HUES48 (cell line): ENCODE measurements at regions not wholly inside any gene's neighbourhood (a gene's known extent, or its start where the extent isn't known, plus 50 kb on each side); places are given as distances from the start of the nearest gene placed in this dataset.
"Not testable (repeated sequence)": the region's sequence is repeated elsewhere in the genome, so short reads cannot be mapped to it uniquely, and the experiment has no call there.

Source experiments
- H3K27ac ChIP-seq: one replicate; pipeline ENCODE4 v1.7.0; 2013; ENCODE audit warnings: low read depth, low read length, inconsistent platforms
- H3K27me3 ChIP-seq: 2 replicates; pipeline ENCODE4 v1.6.1; 2013; ENCODE audit warnings: mild to moderate bottlenecking, low read length; ENCODE audit not compliant: control insufficient read depth, insufficient read depth
- H3K36me3 ChIP-seq: 2 replicates; pipeline ENCODE4 v1.6.1; 2013; ENCODE audit warnings: low read length; ENCODE audit not compliant: control insufficient read depth, insufficient read depth
- H3K4me1 ChIP-seq: 2 replicates; pipeline ENCODE4 v1.6.1; 2013; ENCODE audit warnings: mild to moderate bottlenecking, low read length; ENCODE audit not compliant: control insufficient read depth, insufficient read depth
- H3K4me3 ChIP-seq: 2 replicates; pipeline ENCODE4 v1.5.1; 2013; ENCODE audit warnings: mild to moderate bottlenecking, low read depth, low read length
- H3K9ac ChIP-seq: 2 replicates; pipeline ENCODE4 v1.6.1; 2013; ENCODE audit warnings: mild to moderate bottlenecking, low read depth, low read length, moderate library complexity
- H3K9me3 ChIP-seq: 2 replicates; pipeline ENCODE4 v1.6.1; 2013; ENCODE audit warnings: low read length; ENCODE audit not compliant: control insufficient read depth, insufficient read depth

- Histone ChIP-seq H3K9ac (no peak overlapping the region), H3K27ac (no peak overlapping the region), H3K4me1 (no peaks in the 10 kb centered on the region), H3K9me3 (no peaks in the 10 kb centered on the region), H3K36me3 (no peaks in the 10 kb centered on the region), H3K4me3 (no peak overlapping the region), H3K27me3 (no peaks in the 10 kb centered on the region)
These were observed 706.7 kb upstream of the TMEFF2 start for GRCh38 chr2:192901446-192901845.

- H3K36me3 ChIP-seq = no peaks in the 10 kb centered on the region
- H3K9ac ChIP-seq = no peak overlapping the region
- H3K4me1 ChIP-seq = no peaks in the 10 kb centered on the region
- no peak overlapping the region for H3K27ac ChIP-seq
- no peaks in the 10 kb centered on the region for H3K9me3 ChIP-seq
- no peaks in the 10 kb centered on the region for H3K27me3 ChIP-seq
- no peak overlapping the region for H3K4me3 ChIP-seq
These were observed 704.7 kb upstream of the TMEFF2 start for GRCh38 chr2:192899466-192899865.

- not testable (repeated sequence) for H3K4me3 ChIP-seq, H3K27ac ChIP-seq, H3K4me1 ChIP-seq, H3K9me3 ChIP-seq, H3K36me3 ChIP-seq, H3K9ac ChIP-seq, H3K27me3 ChIP-seq
These were observed 699.2 kb upstream of the TMEFF2 start for GRCh38 chr2:192893976-192894375.

DNA sequence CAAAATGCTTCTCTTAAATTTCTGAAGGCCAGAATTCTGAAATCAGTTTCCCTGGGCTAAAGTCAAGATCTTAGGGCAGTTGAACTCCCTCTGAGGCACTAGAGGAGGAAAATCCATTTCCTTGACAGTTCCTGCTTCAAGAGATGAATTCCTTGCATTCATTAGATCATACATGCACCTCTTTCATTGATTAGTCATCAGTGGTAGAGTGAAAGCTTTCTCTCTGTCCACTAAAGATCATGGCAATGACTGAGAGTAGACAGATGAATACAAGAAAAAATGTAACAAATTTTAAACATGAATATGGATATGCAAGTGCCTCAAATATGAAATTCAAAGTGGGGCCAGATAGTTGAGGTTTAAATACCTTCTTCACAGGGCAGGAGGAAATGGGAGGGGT is 693.4 kb upstream of the TMEFF2 start:
- Histone ChIP-seq H3K36me3 (no peaks in the 10 kb centered on the region), H3K27ac (no peak overlapping the region), H3K9me3 (no peaks in the 10 kb centered on the region), H3K27me3 (no peaks in the 10 kb centered on the region), H3K4me1 (no peaks in the 10 kb centered on the region), H3K9ac (no peak overlapping the region), H3K4me3 (no peak overlapping the region)

DNA sequence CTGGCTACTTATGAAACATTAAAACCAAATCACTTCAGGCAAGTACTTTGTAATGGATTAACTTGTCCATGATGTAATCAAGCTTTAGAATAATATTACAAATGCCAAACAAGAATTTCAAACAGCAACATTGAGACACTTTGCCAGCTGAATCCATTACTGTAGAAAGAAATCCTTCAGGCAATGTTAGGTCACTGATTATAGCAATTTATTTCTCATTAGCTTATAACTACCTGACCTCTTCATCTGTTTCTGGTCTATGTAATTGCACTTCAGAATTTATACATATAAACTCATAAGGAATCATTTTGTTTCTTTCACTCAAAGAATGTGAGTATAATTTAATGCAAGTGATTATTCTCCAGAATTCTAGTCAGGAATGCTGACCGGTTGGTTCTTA is 692.6 kb upstream of the TMEFF2 start:
- H3K9me3 ChIP-seq = no peaks in the 10 kb centered on the region
- H3K4me3 ChIP-seq = no peak overlapping the region
- H3K27ac ChIP-seq = no peak overlapping the region
- H3K9ac ChIP-seq = no peak overlapping the region
- H3K27me3 ChIP-seq = no peaks in the 10 kb centered on the region
- no peaks in the 10 kb centered on the region for H3K4me1 ChIP-seq
- no peaks in the 10 kb centered on the region for H3K36me3 ChIP-seq

DNA sequence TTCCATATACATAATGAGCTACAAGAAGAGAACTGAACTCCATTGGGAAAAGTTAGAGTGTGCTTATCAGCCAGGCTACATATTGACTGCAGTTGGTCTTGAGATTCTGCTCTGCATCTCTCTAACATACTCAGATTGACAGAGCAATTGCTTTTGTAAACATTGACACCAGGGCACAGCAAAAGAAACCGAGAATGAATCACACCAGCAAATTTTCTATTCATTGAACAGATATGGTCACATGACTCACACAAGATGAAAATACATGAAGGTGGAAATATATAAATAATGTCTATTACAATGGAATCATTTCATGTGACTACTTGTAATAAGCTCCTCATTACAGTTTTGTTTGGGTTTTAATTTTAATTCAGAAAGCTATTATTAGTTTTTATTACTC is 691.9 kb upstream of the TMEFF2 start:
- Histone ChIP-seq H3K27me3 (no peaks in the 10 kb centered on the region), H3K9ac (no peak overlapping the region), H3K4me3 (no peak overlapping the region), H3K4me1 (no peaks in the 10 kb centered on the region), H3K27ac (no peak overlapping the region), H3K36me3 (no peaks in the 10 kb centered on the region), H3K9me3 (no peaks in the 10 kb centered on the region)

- Histone ChIP-seq H3K4me3 (no peak overlapping the region), H3K36me3 (no peaks in the 10 kb centered on the region), H3K4me1 (no peaks in the 10 kb centered on the region), H3K9ac (no peak overlapping the region), H3K27ac (no peak overlapping the region), H3K9me3 (no peaks in the 10 kb centered on the region), H3K27me3 (no peaks in the 10 kb centered on the region)
These were observed 690.9 kb upstream of the TMEFF2 start for GRCh38 chr2:192885569-192886160.

DNA sequence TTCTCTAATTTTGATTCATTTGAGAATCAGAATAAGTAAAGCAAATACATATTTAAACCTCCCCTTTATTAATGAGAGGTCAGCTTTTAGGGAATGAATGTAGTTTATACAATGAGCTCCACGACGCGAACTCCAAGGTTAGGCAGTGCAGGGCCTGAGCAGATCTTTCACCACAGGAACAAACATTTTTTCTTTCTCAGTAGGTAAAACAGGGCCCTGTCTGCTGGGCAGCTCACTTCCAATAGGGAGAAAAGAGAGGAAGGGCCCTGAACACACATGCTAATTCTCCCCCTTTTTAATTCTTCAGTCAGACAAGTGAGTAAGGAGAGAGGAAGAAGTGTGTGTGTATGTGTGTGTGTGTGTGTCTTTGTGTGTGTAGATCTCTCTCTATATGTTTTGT is 682.4 kb upstream of the TMEFF2 start:
- Histone ChIP-seq H3K9ac (no peak overlapping the region), H3K9me3 (no peaks in the 10 kb centered on the region), H3K36me3 (no peaks in the 10 kb centered on the region), H3K27me3 (no peaks in the 10 kb centered on the region), H3K27ac (no peak overlapping the region), H3K4me1 (no peaks in the 10 kb centered on the region), H3K4me3 (no peak overlapping the region)

- Histone ChIP-seq H3K36me3 (no peaks in the 10 kb centered on the region), H3K27me3 (no peaks in the 10 kb centered on the region)
These were observed 682.0 kb upstream of the TMEFF2 start for GRCh38 chr2:192876698-192877097.

GRCh38 chr2:192854706-192855105 is 660.0 kb upstream of the TMEFF2 start:
- Histone ChIP-seq H3K9ac (no peak overlapping the region), H3K9me3 (no peaks in the 10 kb centered on the region), H3K27me3 (no peaks in the 10 kb centered on the region), H3K4me1 (no peaks in the 10 kb centered on the region), H3K27ac (no peak overlapping the region), H3K4me3 (no peak overlapping the region), H3K36me3 (no peaks in the 10 kb centered on the region)

More at GRCh38 chr2:192876698-192877097, 682.0 kb upstream of the TMEFF2 start:
- Histone ChIP-seq H3K27ac (no peak overlapping the region), H3K4me3 (no peak overlapping the region), H3K9me3 (no peaks in the 10 kb centered on the region), H3K9ac (no peak overlapping the region), H3K4me1 (no peaks in the 10 kb centered on the region)

- Histone ChIP-seq H3K9me3 (no peaks in the 10 kb centered on the region), H3K4me1 (no peaks in the 10 kb centered on the region), H3K36me3 (no peaks in the 10 kb centered on the region), H3K27ac (no peak overlapping the region), H3K9ac (no peak overlapping the region), H3K27me3 (no peaks in the 10 kb centered on the region), H3K4me3 (no peak overlapping the region)
These were observed 659.3 kb upstream of the TMEFF2 start for GRCh38 chr2:192854031-192854430.

DNA sequence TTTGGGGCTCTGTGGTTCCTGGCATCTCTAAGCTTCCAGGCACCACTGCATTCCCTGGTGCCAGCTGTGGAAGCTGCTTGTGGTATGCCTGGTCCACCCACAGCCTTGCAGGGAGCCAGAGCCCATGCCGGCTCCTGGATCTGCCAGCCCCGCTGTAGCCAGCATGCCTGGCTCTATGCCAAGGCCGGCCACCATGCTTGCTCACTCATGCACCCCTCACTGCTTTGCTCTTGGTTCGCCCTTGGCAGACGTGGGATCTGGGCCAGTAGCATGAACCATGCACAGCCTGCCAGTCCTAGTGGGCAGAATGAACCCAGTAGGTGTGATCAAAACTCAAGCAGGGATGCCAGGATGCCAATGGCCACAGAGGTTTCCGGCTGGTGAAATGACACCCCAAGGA is 634.2 kb upstream of the TMEFF2 start:
- Histone ChIP-seq H3K9me3 (no peaks in the 10 kb centered on the region), H3K4me1 (no peaks in the 10 kb centered on the region), H3K4me3 (no peak overlapping the region), H3K9ac (no peak overlapping the region), H3K27me3 (no peaks in the 10 kb centered on the region), H3K36me3 (no peaks in the 10 kb centered on the region), H3K27ac (no peak overlapping the region)
